Tibial artery (tissue), 4 donors: ENCODE measurements at regions not wholly inside any gene's neighbourhood (a gene's known extent, or its start where the extent isn't known, plus 50 kb on each side); places are given as distances from the start of the nearest gene placed in this dataset.

Experiments used
- DNase-seq, 2 donors: peaks; one replicate each; pipeline ENCODE4 v3.0.0-alpha.2; 2019
- H3K27ac ChIP-seq, 2 donors: fragments of 200-600 bp; sonication (generic) in 1 of 2; 1 replicate in 1 of 2; 2 replicates in 1 of 2; pipeline ENCODE4 v1.5.1; 2018 to 2019; ENCODE audit warnings: mild to moderate bottlenecking in 1 of 2
- H3K27me3 ChIP-seq, 2 donors: fragments of 200-600 bp; sonication (generic) in 1 of 2; one replicate each; pipeline versions ENCODE4 v1.5.1 to v1.6.0; 2016 to 2019
- H3K36me3 ChIP-seq, 3 donors: fragments of 200-600 bp; sonication (generic) in 2 of 3; one replicate each; pipeline ENCODE4 v1.5.1; 2016 to 2019; ENCODE audit warnings: mild to moderate bottlenecking in 2 of 3
- H3K4me1 ChIP-seq, 4 donors: fragments of 200-600 bp; sonication (generic) in 2 of 4; 1 replicate in 3 of 4; 2 replicates in 1 of 4; pipeline ENCODE4 v1.5.1; 2016 to 2019
- H3K4me3 ChIP-seq, 2 donors: fragments of 200-600 bp; sonication (generic) in 1 of 2; 1 replicate in 1 of 2; 2 replicates in 1 of 2; pipeline ENCODE4 v1.5.1; 2018 to 2019; ENCODE audit warnings: mild to moderate bottlenecking in 2 of 2
- H3K9me3 ChIP-seq, 3 donors: fragments of 200-600 bp; sonication (generic) in 1 of 3; one replicate each; pipeline ENCODE4 v1.5.1; 2016 to 2019
- intact Hi-C: fragments of 100-400 bp; cut with DNase I; formaldehyde crosslinking; loops from one replicate; pipeline ENCODE4 v1.15.0; 2023; ENCODE audit warnings: low total_unique reads
- TF ChIP-seq, protein P1 (sequence below), 2 experiments: fragments of 200-600 bp in 1 of 2; fragments of 450-650 bp in 1 of 2; IDR thresholded peaks; one replicate each; pipeline ENCODE4 v1.5.1; 2017 to 2019; ENCODE audit warnings: antibody characterized with exemption in 2 of 2, mild to moderate bottlenecking in 1 of 2, moderate library complexity in 1 of 2

DNA sequence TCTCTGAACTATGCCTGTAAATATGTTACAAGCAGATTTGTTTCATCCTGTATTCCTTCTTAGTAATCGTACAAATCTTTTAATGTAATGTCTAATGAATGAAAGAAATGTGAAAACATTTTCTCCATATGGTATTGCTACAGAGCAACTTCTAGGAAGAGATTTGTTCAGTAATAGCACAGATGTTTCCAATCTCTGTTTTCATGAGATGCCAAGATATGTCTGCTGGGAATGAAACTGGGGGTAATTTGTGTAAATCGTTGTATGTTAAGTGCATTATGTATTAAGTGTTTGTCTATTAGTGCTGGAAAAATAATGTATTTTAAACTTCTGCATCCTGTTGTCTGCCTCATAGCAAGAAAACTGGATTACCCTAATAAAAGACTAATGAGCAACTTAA, 722.2 kb upstream of the EYS start:
- Histone ChIP-seq H3K4me3 (no peak overlapping the region), H3K9me3 (peaks cover 0 to 4% (median 0%) of the 10 kb centered on the region in 3 donors), H3K27me3 (no peaks in the 10 kb centered on the region), H3K36me3 (no peaks in the 10 kb centered on the region), H3K4me1 (no peaks in the 10 kb centered on the region), H3K27ac (no peak overlapping the region)
- intact Hi-C loops = no loop called here
- DNase-seq = no peak
- TF ChIP-seq, protein P1, sequence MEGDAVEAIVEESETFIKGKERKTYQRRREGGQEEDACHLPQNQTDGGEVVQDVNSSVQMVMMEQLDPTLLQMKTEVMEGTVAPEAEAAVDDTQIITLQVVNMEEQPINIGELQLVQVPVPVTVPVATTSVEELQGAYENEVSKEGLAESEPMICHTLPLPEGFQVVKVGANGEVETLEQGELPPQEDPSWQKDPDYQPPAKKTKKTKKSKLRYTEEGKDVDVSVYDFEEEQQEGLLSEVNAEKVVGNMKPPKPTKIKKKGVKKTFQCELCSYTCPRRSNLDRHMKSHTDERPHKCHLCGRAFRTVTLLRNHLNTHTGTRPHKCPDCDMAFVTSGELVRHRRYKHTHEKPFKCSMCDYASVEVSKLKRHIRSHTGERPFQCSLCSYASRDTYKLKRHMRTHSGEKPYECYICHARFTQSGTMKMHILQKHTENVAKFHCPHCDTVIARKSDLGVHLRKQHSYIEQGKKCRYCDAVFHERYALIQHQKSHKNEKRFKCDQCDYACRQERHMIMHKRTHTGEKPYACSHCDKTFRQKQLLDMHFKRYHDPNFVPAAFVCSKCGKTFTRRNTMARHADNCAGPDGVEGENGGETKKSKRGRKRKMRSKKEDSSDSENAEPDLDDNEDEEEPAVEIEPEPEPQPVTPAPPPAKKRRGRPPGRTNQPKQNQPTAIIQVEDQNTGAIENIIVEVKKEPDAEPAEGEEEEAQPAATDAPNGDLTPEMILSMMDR (IDR thresholded peaks at IDR 0.05) = no peak

DNA sequence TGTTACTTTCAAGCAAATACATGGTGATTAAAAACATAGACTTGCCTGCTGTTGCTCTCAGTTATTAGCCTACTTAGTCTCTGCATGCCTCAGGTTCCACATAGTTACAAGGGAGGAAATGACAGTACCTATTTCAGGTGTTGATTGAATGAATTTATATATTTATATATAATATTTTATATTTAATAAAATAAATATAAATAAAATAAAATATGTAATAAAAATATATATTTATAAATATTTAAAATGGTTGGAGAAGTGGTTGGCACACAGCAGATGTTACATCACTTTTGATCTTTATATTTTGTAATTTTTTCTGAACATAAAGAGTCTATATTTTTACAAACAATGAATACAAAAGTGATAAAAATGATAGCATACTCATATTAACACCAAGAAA, 716.0 kb upstream of the EYS start:
- no peak overlapping the region for H3K27ac ChIP-seq
- DNase-seq = no peak
- intact Hi-C loops = no loop called here
- no peak overlapping the region for H3K4me3 ChIP-seq
- H3K27me3 ChIP-seq = no peaks in the 10 kb centered on the region
- H3K36me3 ChIP-seq = no peaks in the 10 kb centered on the region
- H3K4me1 ChIP-seq = no peaks in the 10 kb centered on the region
- peaks cover 0 to 4% (median 0%) of the 10 kb centered on the region in 3 donors for H3K9me3 ChIP-seq
- TF ChIP-seq, protein P1 (IDR thresholded peaks at IDR 0.05) = no peak

DNA sequence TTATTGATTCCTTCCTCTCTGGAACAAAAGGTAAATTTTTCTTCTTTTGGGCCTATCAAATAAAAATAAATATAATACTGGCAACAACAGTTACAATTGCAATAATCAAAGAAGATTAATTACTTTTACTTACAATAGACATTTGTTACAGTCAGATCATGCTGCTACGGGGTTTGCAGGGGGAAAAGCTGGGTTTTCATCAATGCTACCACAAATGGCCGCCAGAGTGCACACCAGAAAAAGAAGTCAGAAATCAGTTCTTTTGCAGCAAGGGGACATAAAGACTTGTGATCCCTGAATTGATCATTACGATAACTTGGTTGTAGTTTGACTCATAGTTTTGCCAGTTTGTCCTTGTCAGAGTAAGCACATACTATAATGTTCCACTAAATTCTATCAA, 714.5 kb upstream of the EYS start:
- TF ChIP-seq, protein P1 (IDR thresholded peaks at IDR 0.05) = peak in 1 of 2 experiments; percentile 9
- Histone ChIP-seq H3K27ac (no peak overlapping the region), H3K4me1 (no peaks in the 10 kb centered on the region), H3K36me3 (no peaks in the 10 kb centered on the region), H3K9me3 (no peaks in the 10 kb centered on the region), H3K27me3 (no peaks in the 10 kb centered on the region), H3K4me3 (no peak overlapping the region)
- DNase-seq = no peak
- intact Hi-C loops = no loop called here

DNA sequence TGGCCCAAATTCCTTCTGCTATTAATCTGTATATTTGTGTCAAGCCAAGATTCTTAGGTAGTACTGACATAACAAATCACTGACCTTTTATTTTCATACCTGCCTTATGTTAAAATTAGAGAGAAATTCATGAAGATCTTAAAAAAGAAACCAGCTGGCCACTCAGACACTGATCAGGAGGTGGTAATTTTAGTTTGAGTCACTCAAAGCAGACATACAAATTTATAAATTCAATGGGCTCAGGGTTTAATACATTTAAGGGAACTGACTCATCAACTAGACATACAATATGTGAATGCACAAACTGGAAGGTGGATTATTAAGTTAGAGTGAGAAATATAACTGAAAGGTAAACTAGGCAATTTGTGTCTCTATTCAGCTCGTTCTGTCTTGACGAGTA, 711.9 kb upstream of the EYS start:
- intact Hi-C loops = no loop called here
- TF ChIP-seq, protein P1 (IDR thresholded peaks at IDR 0.05) = no peak
- Histone ChIP-seq H3K9me3 (no peaks in the 10 kb centered on the region), H3K36me3 (no peaks in the 10 kb centered on the region), H3K4me1 (no peaks in the 10 kb centered on the region), H3K4me3 (no peak overlapping the region), H3K27me3 (no peaks in the 10 kb centered on the region), H3K27ac (no peak overlapping the region)
- no peak for DNase-seq

DNA sequence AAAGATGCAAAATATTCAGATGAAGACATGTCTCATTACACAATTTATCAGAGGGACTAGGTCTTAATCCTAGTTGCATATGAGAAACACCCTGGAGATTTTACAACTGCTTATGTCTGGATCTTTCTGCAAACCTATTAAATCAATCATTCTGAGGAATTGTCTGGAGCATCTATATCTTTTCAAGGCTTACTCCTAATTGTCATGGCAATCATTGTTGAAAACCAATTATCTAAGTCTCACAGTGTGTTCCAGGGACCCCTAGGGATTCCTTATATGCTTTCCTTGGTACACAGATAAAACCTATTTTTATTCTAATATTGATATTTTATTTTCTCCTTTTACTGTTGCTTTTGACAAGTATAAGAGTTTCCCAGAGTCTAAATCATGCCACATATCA, 696.9 kb upstream of the EYS start:
- Histone ChIP-seq H3K9me3 (no peaks in the 10 kb centered on the region), H3K4me1 (no peaks in the 10 kb centered on the region), H3K27ac (no peak overlapping the region), H3K27me3 (no peaks in the 10 kb centered on the region), H3K36me3 (no peaks in the 10 kb centered on the region), H3K4me3 (no peak overlapping the region)
- intact Hi-C loops = no loop called here
- DNase-seq = no peak
- TF ChIP-seq, protein P1 (IDR thresholded peaks at IDR 0.05) = no peak

DNA sequence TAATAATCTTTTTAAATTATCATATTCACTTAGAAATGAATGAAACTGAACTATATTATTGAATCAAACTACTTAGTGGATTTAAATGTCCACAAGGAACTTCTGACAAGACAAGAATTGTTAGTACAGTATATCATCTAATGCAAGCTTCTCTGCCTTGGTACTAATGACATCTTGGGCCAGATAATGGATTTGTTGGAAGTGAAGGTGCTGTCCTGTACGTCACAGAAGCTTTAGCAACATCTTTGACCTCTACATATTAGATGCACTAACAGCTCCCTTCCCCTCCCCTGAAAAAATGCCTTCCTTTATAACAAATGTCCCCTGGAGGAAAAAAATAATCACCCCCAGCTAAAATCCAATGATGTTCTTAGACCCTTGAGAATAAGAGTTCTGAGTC, 695.8 kb upstream of the EYS start:
- no peaks in the 10 kb centered on the region for H3K9me3 ChIP-seq
- no peaks in the 10 kb centered on the region for H3K36me3 ChIP-seq
- no peaks in the 10 kb centered on the region for H3K27me3 ChIP-seq
- intact Hi-C loops = no loop called here
- TF ChIP-seq, protein P1 (IDR thresholded peaks at IDR 0.05) = no peak
- H3K4me1 ChIP-seq = no peaks in the 10 kb centered on the region
- H3K27ac ChIP-seq = no peak overlapping the region
- no peak for DNase-seq
- H3K4me3 ChIP-seq = no peak overlapping the region
